ENCODE measurements at regions not wholly inside any gene's neighbourhood (a gene's known extent, or its start where the extent isn't known, plus 50 kb on each side); places are given as distances from the start of the nearest gene placed in this dataset.

GRCh38 chr5:8114597-8115266, 245.8 kb downstream of the MTRR start:
- Mint-ChIP-seq H3K4me1 (ENCODE audit: low read depth) (no peaks in the 10 kb centered on the region), H3K27me3 (ENCODE audit: low read depth) (no peaks in the 10 kb centered on the region), H3K36me3 (ENCODE audit: low read depth) (no peaks in the 10 kb centered on the region), H3K4me3 (no peak overlapping the region), H3K9me3 (no peaks in the 10 kb centered on the region), H3K27ac (no peak overlapping the region)
- intact Hi-C loops (cut with micrococcal nuclease) = no loop called here
- CTCF ChIA-PET = no interaction called here
- DNase-seq = no peak

GRCh38 chr5:8123559-8123958, 254.6 kb downstream of the MTRR start:
- H3K4me1 Mint-ChIP-seq (ENCODE audit: low read depth) = no peaks in the 10 kb centered on the region
- CTCF ChIA-PET = no interaction called here
- no peak for DNase-seq

GRCh38 chr5:8134609-8135008, 265.7 kb downstream of the MTRR start:
- H3K9me3 Mint-ChIP-seq = no peaks in the 10 kb centered on the region
- no peak overlapping the region for H3K4me3 Mint-ChIP-seq
- H3K36me3 Mint-ChIP-seq (ENCODE audit: low read depth) = no peaks in the 10 kb centered on the region
- intact Hi-C loops (cut with micrococcal nuclease) = no loop called here
- no peaks in the 10 kb centered on the region for H3K4me1 Mint-ChIP-seq (ENCODE audit: low read depth)
- CTCF ChIA-PET = no interaction called here
- no peak for DNase-seq
- H3K27me3 Mint-ChIP-seq (ENCODE audit: low read depth) = no peaks in the 10 kb centered on the region
- no peak overlapping the region for H3K27ac Mint-ChIP-seq

More at GRCh38 chr5:8123559-8123958, 254.6 kb downstream of the MTRR start:
- Mint-ChIP-seq H3K4me3 (no peak overlapping the region), H3K9me3 (peaks cover 3% of the 10 kb centered on the region), H3K27me3 (ENCODE audit: low read depth) (no peaks in the 10 kb centered on the region), H3K27ac (no peak overlapping the region), H3K36me3 (ENCODE audit: low read depth) (no peaks in the 10 kb centered on the region)
- intact Hi-C loops (cut with micrococcal nuclease) = no loop called here

GRCh38 chr5:8135742-8136141, 266.8 kb downstream of the MTRR start:
- no peaks in the 10 kb centered on the region for H3K9me3 Mint-ChIP-seq
- H3K36me3 Mint-ChIP-seq (ENCODE audit: low read depth) = no peaks in the 10 kb centered on the region
- CTCF ChIA-PET = no interaction called here
- H3K27ac Mint-ChIP-seq = no peak overlapping the region
- intact Hi-C loops (cut with micrococcal nuclease) = no loop called here
- no peak for DNase-seq
- H3K27me3 Mint-ChIP-seq (ENCODE audit: low read depth) = no peaks in the 10 kb centered on the region
- no peak overlapping the region for H3K4me3 Mint-ChIP-seq
- no peaks in the 10 kb centered on the region for H3K4me1 Mint-ChIP-seq (ENCODE audit: low read depth)

GRCh38 chr5:8136271-8136670, 267.3 kb downstream of the MTRR start:
- no peaks in the 10 kb centered on the region for H3K27me3 Mint-ChIP-seq (ENCODE audit: low read depth)
- no peak for DNase-seq
- no peaks in the 10 kb centered on the region for H3K36me3 Mint-ChIP-seq (ENCODE audit: low read depth)
- no peak overlapping the region for H3K4me3 Mint-ChIP-seq
- CTCF ChIA-PET = no interaction called here
- H3K9me3 Mint-ChIP-seq = no peaks in the 10 kb centered on the region
- no peaks in the 10 kb centered on the region for H3K4me1 Mint-ChIP-seq (ENCODE audit: low read depth)
- intact Hi-C loops (cut with micrococcal nuclease) = no loop called here
- H3K27ac Mint-ChIP-seq = no peak overlapping the region

- no peak for DNase-seq
- no peak overlapping the region for H3K4me3 Mint-ChIP-seq
- H3K27me3 Mint-ChIP-seq (ENCODE audit: low read depth) = no peaks in the 10 kb centered on the region
- CTCF ChIA-PET = no interaction called here
- H3K9me3 Mint-ChIP-seq = no peaks in the 10 kb centered on the region
- H3K4me1 Mint-ChIP-seq (ENCODE audit: low read depth) = no peaks in the 10 kb centered on the region
- H3K27ac Mint-ChIP-seq = no peak overlapping the region
- intact Hi-C loops (cut with micrococcal nuclease) = no loop called here
- no peaks in the 10 kb centered on the region for H3K36me3 Mint-ChIP-seq (ENCODE audit: low read depth)
These were observed 269.1 kb downstream of the MTRR start for GRCh38 chr5:8137941-8138550.

GRCh38 chr5:8138884-8139283, 269.9 kb downstream of the MTRR start:
- H3K4me3 Mint-ChIP-seq = no peak overlapping the region
- no peak overlapping the region for H3K27ac Mint-ChIP-seq
- no peaks in the 10 kb centered on the region for H3K4me1 Mint-ChIP-seq (ENCODE audit: low read depth)
- no peaks in the 10 kb centered on the region for H3K36me3 Mint-ChIP-seq (ENCODE audit: low read depth)
- DNase-seq = no peak
- H3K9me3 Mint-ChIP-seq = no peaks in the 10 kb centered on the region
- intact Hi-C loops (cut with micrococcal nuclease) = no loop called here
- CTCF ChIA-PET = no interaction called here
- no peaks in the 10 kb centered on the region for H3K27me3 Mint-ChIP-seq (ENCODE audit: low read depth)

GRCh38 chr5:8150791-8151190, 281.8 kb downstream of the MTRR start:
- no peak overlapping the region for H3K4me3 Mint-ChIP-seq
- H3K4me1 Mint-ChIP-seq (ENCODE audit: low read depth) = no peaks in the 10 kb centered on the region
- H3K36me3 Mint-ChIP-seq (ENCODE audit: low read depth) = no peaks in the 10 kb centered on the region
- H3K9me3 Mint-ChIP-seq = no peaks in the 10 kb centered on the region
- no peak for DNase-seq
- no peak overlapping the region for H3K27ac Mint-ChIP-seq
- intact Hi-C loops (cut with micrococcal nuclease) = no loop called here
- no peaks in the 10 kb centered on the region for H3K27me3 Mint-ChIP-seq (ENCODE audit: low read depth)
- CTCF ChIA-PET = no interaction called here

- H3K9me3 Mint-ChIP-seq = peaks cover 3% of the 10 kb centered on the region
- no peaks in the 10 kb centered on the region for H3K36me3 Mint-ChIP-seq (ENCODE audit: low read depth)
- H3K27me3 Mint-ChIP-seq (ENCODE audit: low read depth) = no peaks in the 10 kb centered on the region
- no peak for DNase-seq
- H3K27ac Mint-ChIP-seq = no peak overlapping the region
- CTCF ChIA-PET = no interaction called here
- no peak overlapping the region for H3K4me3 Mint-ChIP-seq
- intact Hi-C loops (cut with micrococcal nuclease) = no loop called here
- no peaks in the 10 kb centered on the region for H3K4me1 Mint-ChIP-seq (ENCODE audit: low read depth)
These were observed 287.8 kb downstream of the MTRR start for GRCh38 chr5:8156706-8157105.

GRCh38 chr5:8157320-8157822, 288.4 kb downstream of the MTRR start:
- no peak overlapping the region for H3K27ac Mint-ChIP-seq
- DNase-seq = no peak
- H3K27me3 Mint-ChIP-seq (ENCODE audit: low read depth) = no peaks in the 10 kb centered on the region
- CTCF ChIA-PET = no interaction called here
- no peak overlapping the region for H3K4me3 Mint-ChIP-seq
- H3K4me1 Mint-ChIP-seq (ENCODE audit: low read depth) = no peaks in the 10 kb centered on the region
- peaks cover 3% of the 10 kb centered on the region for H3K9me3 Mint-ChIP-seq
- intact Hi-C loops (cut with micrococcal nuclease) = no loop called here
- no peaks in the 10 kb centered on the region for H3K36me3 Mint-ChIP-seq (ENCODE audit: low read depth)

- CTCF ChIA-PET = no interaction called here
These were observed 307.2 kb downstream of the MTRR start for GRCh38 chr5:8176101-8176693.

GRCh38 chr5:8184455-8185063, 315.6 kb downstream of the MTRR start:
- no peaks in the 10 kb centered on the region for H3K9me3 Mint-ChIP-seq
- peak; percentile 47 for DNase-seq
- no peaks in the 10 kb centered on the region for H3K27me3 Mint-ChIP-seq (ENCODE audit: low read depth)
- no peaks in the 10 kb centered on the region for H3K4me1 Mint-ChIP-seq (ENCODE audit: low read depth)
- CTCF ChIA-PET = interaction anchor here (0.6 kb wide), 1 partner anchor 16 kb away, joined by 4 read pairs; no protein-coding TSS in a partner anchor
- H3K4me3 Mint-ChIP-seq = no peak overlapping the region
- intact Hi-C loops (cut with micrococcal nuclease) = no loop called here
- H3K36me3 Mint-ChIP-seq (ENCODE audit: low read depth) = no peaks in the 10 kb centered on the region
- H3K27ac Mint-ChIP-seq = no peak overlapping the region

More at GRCh38 chr5:8176101-8176693, 307.2 kb downstream of the MTRR start:
- Mint-ChIP-seq H3K9me3 (peaks cover 3% of the 10 kb centered on the region), H3K27ac (no peak overlapping the region), H3K36me3 (ENCODE audit: low read depth) (no peaks in the 10 kb centered on the region), H3K4me3 (no peak overlapping the region), H3K4me1 (ENCODE audit: low read depth) (no peaks in the 10 kb centered on the region), H3K27me3 (ENCODE audit: low read depth) (no peaks in the 10 kb centered on the region)
- no peak for DNase-seq
- intact Hi-C loops (cut with micrococcal nuclease) = no loop called here

- no peak overlapping the region for H3K27ac Mint-ChIP-seq
- no peaks in the 10 kb centered on the region for H3K27me3 Mint-ChIP-seq (ENCODE audit: low read depth)
- DNase-seq = no peak
- no peak overlapping the region for H3K4me3 Mint-ChIP-seq
- H3K36me3 Mint-ChIP-seq (ENCODE audit: low read depth) = no peaks in the 10 kb centered on the region
- intact Hi-C loops (cut with micrococcal nuclease) = no loop called here
- no peaks in the 10 kb centered on the region for H3K9me3 Mint-ChIP-seq
- H3K4me1 Mint-ChIP-seq (ENCODE audit: low read depth) = no peaks in the 10 kb centered on the region
- CTCF ChIA-PET = no interaction called here
These were observed 316.9 kb downstream of the MTRR start for GRCh38 chr5:8185852-8186251.

All from activated naive CD4-positive, alpha-beta T cell treated with anti-CD3 and anti-CD28 coated beads for 36 hours (primary cell).